HK-2 (cell line): ENCODE measurements at regions not wholly inside any gene's neighbourhood (a gene's known extent, or its start where the extent isn't known, plus 50 kb on each side); places are given as distances from the start of the nearest gene placed in this dataset.

Experiments used
- DNase-seq: peaks from one replicate; pipeline ENCODE4 v3.0.0-alpha.2; 2018; ENCODE audit not compliant: unreplicated experiment

DNA sequence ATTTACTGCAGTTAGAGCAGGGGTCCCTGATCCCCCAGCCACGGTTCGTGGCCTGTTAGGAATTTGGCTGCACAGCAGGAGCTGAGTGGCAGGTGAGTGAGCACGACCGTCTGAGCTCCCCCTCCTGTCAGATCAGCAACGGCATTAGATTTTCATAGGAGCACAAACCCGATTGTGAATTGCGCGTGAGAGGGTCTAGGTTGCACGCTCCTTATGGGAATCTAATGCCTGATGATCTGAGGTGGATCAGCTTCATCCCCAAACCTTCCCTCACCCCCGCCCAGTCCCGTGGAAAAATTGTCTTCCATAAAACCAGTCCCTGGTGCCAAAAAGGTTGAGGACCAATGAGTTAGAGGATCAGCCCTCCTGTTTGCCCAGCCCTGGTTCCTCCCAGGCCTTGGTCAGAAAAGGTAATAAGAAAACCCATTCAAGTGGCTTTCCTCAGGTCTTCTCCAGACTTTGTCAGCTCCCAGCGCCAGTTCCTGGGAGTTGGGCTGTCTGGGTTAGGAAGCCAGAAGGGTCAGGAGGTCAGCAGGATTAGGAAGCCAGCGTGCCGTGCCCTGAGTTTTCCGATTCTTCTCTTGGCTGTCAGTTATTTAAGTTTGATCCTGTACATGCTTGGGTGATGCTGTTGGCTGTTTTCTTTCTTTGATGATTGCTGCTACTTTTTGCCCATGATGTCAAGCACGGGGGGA is 139.9 kb upstream of the PMEPA1 start:
- no peak for DNase-seq

DNA sequence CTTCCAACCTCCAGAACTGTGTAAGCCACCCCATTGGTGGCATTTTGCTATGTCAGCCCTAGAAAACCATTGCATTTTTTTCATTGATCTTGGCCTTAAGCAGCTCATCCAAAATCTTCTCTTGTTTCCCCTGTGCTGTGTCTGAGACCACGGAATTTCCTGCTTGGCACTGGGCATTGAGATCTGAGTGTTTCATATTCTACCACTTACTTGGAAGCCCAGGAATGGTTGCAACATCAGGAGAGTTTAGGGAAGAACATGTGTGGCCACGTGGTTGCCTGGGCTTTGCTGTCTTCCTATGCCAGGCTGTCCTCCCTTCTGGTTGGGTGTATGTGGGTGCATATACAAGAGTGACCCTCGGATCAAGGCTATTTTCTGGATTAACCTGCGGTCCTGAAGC is 139.3 kb upstream of the PMEPA1 start:
- DNase-seq = no peak

DNA sequence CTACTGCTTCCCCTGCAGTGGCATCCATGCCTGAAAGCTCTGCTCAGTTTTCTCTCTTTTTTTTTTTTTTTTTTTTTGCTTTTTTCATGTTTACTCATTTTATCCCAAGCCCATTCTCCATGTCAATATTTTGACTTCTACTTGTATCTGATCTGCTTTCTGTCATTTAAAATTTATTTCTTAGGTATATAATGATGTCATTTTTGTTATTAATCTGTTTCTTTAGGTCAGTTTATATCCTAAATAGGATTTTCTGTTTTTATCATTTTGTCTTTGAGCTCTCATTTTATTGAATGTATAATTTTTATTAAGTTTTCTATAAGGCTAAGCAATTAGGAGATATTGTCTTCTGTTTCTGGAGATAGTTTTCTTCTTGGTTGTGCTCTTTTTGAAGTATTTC is 138.5 kb upstream of the PMEPA1 start:
- DNase-seq = no peak

DNA sequence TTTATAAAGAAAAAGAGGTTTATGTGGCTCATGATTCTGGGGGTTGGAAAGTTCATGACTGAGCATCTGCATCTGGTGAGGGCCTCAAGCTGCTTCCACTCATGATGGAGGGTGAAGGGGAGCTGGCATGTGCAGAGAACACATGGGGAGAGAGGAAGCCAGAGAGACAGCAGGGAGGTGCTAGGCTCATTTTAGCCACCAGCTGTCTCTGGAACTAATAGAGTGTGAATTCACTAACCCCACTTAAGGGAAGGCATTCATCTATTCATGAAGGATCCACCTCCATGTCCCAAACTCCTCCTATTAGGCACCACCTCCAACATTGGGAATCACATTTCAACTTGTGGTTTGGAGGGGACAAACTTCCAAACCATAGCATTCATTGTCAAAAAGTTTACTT is 137.3 kb upstream of the PMEPA1 start:
- no peak for DNase-seq

DNA sequence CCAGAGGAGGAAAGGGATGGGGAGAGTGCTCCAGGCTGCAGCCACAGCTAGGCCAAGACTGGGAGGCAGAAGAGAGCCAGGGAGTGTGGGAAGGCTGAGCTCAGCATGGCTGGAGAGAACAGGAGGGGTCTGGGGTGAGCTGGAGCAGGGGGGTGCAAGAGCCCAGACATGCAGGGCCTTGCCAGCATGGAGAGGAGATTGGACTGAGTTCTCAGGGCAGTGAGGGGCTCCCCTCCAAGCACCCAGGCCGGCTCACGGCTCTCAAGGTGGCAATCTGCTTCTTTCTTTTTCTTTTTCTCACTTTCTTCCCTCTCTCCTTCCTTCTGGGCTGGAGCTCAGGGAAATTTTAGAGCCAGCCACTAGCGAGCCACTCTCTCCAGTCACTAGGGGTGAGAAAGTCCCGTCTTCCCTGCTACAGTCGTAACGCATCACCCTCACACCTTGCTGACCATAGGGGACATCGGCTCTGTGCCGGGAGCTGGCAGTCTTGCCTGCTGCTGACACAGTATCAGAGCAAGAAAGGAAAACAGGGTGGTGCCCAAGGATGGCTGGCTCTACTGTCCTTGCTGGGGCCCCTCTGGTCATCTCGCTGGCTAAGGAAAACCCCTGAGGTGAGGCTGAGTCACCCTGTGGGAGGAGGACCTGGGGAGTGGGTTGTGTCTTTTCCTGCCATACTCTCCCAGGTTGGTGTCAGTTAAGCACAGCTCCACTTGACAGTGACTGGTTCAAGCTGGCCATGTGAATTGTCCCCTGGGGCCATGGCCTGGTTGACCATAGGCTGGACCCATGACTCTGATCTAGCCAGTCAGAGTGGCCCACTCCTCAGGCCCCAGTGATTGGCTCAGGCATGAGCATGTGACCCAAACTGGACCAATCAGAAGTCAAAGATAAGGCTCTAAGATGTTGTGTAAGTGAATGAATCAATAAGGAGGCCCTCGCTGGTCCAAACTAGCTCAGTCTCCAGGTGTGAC is 135.1 kb upstream of the PMEPA1 start:
- DNase-seq = peak; percentile 27

DNA sequence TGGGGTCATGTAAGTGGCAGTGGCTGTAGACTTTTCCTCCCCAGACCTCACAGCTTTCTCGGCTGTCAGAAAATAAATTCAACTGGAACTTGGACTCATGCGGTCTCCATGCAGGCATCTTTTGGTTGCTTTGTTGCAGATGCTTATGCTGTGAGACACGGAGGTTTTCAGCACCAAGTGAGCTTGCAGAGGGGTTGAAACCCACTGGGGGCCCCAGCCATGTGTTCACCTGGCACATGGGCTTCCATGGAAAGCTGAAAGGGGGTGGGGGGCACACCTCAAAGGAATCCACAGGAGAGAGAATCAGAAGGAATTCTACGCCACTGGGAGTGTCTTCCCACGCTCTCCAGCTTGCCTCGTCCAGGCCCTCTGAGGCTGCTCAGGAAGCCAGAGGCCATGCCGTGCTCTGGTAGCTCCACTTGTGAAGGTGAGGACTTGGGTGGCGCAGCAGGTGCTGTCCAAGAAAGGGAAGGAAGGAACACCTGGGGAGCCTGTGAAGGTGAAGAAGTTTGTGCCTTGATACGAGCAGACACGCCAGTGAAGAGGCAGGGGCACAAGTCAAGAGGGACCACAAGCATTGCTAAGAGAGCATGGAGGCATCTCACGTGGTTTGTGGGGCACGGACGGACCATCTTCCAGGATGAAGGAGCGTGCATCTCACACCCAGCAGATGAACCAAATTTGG is 134.3 kb upstream of the PMEPA1 start:
- DNase-seq = no peak

DNA sequence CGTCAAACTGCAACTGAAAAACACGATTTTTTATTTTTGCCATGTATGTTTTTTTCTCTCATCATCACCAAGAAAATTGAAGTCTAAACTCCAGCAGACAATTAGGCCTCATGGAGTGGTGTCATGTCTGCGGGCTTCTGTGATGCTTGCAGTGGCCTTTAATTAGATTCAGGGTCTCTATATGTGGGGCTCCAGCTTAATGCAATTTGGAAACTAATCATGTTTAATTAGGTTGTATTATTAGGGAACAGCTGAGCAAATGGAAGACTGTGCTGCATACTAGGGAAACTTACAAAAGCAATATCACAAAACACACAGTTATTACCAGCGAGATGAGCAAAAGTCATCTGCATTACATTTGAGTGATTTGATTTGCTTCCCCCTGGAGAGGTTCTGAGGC is 132.9 kb upstream of the PMEPA1 start:
- no peak for DNase-seq

DNA sequence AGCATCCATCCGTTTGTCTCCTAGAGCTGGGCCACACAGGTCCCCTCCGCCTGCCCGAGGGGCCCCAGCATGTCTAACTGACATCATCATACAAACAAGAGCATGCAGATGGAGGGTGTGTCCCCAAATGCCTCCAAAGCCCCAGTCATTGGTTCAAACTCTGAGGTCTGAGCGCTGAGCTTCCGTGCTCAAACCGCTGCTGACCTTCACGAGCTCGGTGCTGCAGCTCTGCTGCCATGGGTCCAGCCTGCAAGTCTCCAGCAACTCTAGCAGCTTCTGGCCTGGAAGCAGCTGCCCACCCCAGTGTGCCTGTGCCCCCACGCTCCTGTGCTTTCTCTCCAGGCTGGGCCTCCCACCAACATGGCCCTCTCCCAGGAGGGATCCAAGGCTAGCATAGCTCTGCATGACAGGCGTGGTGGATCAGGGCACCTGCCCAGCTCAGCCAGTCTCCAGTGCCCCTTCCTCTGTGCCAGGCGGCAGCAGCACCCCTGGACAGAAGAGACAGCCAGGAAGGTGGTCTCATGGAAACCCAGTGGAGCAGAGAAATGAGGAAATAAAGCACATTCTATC is 131.6 kb upstream of the PMEPA1 start:
- no peak for DNase-seq

DNA sequence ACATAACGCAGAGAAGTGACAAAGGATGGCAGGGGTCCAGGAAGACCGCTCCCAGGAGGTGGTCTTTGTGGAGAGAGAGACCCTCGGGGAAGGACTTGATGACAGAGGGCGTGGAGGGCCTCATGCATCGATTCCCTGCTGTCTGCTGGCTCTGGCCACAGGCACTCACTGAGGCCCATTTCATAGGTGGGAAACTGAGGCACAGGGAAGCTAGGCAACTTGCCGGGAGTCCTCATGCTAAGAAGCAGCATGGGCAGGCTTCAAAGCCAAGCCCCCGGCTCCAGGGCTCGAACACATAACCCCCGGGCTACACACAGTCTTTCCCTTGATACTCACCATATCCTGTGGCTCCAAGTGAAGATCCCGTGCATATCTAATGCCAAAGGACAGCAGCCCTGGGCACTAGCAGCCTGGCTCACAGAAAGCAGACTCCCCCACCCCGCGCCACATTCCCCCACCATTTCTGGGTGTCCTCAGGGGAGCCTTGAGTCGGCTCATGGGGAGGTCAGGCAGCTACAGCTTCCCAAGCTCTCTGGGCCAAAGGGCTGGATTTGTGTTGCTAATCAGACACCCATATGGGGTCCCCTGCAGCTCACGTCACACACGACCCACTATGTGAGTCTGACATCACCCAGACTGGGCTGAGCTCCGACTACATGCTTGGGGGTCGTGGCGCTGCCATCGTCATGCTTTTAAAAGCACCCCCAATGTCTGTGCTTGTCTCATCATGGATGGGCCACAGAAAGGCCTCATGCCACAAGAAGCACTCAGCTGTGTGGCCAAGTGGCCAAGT is 130.9 kb upstream of the PMEPA1 start:
- DNase-seq = no peak

DNA sequence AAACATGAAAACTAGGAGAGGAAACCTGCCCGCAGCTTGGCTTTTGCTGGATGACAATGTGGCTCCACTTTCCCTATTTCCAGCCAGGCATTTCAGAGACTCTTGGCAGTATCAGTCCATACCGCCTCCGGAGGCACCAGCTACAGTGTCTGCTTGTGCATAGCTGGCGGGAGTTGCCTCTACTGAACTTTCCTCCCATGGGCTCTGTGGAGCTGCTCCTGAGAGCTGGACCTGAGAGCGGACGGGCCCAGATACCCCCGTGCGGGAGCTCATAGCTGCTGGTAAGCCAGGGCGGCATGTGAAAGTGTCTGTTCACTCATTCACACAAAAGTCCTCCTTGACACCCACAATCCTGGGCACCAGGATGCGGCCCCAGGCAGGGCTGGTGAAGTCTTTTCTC is 130.3 kb upstream of the PMEPA1 start:
- DNase-seq = no peak

DNA sequence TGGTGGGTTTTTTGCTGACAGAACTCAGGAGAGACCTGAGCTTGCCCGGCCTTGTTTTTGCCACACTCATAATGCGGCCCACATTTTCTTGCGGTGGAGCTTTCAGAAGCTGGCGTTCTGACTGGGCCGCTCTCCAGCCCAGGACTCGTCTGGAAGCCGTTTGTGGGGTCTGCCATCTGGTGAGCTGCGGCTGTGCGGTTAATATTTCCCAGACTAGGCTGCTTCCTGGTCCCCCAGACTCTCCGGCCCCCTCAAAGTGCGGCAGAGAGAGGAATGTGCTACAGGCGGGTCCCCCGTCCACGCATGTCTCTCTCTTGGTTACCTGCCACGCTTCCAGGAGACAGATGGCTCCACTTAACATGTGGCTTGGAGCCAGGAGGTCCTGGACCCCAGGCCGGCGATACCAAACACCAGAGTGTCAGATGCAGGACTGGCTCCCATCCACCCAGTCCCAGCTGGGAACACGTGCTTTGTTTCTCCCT is 128.9 kb upstream of the PMEPA1 start:
- DNase-seq = no peak

DNA sequence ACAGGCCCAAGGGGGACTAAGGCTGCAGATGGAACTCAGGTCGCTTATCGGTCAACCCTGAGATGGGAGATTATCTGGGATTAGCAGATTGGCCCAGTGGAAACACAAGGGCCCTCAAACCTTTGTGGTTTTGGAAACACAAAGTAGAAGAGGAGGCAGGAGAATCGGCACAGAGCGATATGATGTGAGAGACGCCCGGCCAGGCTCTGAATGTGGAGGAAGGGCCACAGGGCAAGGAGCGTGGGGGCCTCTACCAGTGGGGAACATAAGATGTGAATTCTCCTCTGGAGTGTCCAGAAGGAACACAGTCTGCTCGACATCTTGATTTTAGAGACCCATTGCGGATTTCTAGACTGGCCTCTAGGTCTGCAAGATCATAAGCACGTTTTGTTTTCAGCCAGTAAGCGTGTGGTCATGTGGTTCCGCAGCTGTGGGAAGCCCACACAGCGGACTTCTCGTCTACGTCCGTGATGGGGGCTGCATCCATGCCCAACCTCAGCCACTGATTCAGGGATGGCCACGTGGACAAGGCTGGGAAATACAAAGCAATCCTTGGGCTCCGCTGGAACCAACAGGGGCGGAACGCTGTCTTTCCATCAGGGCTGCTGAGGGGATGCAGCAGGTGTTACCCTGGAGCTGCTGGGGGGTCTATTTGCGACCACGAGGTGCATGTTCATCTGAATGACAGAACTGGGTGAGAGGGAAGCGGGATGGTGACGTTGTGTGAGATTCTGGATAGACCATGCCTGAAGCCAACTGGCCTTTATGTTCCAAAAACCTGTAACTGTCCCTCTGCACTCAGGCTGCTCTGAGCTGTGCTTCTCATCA is 127.6 kb upstream of the PMEPA1 start:
- no peak for DNase-seq

DNA sequence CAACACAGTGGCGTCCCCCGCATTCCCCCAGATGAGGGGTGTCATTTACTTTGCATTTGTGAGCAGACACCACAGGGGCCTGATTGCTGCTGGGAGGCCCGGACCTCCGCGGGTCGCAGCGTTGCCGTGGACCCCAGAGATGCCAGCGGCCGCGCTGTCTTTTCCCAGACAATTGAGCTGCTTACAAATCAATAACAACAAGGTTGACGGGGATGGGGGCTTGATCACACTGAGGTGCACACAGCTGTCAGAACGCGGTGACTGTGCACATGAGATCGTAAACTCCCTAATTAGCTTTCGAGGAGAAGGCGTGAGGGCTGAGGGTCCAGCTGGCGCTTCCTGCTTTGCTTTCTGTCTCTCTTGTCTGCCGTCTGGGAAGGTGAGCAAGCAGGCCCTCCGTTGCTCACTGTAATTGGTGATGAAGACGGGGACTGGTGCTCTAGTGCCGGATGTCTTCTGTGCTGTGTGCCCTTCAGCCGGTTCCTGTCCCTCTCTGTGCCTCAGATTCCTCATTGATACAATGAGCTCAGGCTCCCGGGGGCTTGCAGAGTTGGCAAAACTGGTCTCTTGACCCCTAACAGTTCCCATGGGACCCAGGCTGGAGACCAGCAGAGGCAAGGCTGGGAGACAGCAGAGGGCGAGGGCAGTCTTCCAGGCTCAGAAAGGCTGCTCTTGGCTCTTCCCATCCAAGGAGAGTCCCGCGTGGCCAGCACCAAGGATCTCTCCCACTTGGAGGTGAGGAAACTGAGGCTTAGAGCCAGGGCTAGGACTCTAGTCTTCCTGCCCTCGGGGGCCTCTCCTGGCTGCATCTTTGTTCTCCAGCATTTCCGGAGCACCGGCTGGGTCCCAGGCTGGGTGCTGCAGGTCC is 126.0 kb upstream of the PMEPA1 start:
- no peak for DNase-seq

DNA sequence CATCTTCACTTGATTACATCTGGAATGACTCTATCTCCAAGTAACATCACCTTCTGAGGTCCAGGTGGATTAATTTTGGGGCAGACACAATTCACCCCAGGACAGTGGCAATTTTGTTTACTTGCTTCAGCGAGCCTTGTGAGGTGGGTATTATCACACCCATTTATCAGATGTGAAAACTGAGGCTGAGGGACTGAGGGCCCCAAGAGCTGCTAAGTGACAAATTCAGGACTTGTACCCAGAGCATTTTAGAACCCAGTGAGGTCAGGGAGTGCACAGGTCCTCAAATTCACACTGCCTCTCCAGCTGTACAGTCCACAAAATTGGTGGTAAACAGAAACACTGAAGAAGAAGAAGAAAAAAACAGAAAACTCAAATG is 125.2 kb upstream of the PMEPA1 start:
- DNase-seq = no peak

DNA sequence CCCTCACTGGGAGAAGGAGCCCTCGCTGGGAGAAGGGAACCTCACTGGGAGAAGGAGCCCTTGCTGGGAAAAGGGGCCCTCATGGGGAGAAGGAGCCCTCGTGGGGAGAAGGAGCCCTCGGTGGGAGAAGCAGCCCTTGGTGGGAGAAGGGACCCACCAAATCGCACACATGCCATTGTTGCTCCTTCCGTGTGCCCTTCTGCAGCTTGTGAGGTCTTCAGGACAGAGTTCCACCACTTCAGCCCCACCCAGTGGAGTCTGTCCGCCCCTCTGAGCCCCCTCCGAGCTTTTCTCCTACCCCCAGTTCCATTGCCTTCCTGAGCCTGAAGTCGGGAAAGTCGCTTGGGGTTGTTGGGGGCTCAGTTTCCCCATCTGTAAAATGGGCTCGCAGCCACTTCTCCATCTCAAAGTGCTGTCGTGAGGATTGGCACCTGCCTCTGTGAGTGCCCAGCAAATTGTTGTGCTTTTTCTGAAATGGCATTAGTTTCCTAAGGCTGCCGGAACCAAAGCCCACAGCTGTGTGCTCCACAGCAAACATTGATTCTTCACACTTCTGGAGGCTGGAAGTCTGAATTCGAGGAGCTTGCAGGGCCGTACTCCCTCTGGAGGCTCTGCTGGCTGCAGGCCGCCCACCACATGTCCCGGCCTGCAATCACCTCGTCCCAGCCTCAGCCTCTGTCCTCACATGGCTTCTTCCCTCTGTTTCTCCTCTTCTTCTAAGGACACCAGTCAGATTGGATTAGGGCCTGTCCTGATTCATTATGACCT is 124.7 kb upstream of the PMEPA1 start:
- DNase-seq = no peak

DNA sequence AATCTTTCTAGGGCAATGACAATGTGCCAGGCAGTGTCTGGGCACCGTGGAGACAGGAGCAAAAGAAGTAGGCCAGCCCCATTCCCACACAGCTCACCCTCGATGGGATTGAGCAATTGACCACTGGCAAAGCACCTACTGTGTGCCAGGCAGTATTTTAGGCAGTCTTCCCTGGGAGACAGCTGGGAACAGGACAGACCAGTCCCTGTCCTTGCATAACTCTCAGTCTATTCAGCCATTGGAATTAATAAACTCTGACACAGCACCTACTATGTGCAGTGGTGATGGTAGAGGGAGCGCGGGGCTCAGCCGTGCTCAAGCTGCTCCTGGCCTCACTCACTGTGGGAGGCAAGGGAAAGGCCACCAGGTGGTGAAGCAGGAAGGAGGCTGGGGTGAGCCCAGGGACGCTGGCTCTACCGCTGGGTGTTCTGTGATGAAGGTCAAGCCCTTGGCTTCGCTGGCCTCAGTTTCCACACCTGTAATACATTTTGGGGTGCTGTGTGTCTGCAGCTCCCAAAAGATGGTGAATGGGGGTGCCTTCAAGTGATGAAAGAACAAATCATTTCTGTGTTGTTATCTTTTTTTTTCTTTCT is 122.3 kb upstream of the PMEPA1 start:
- DNase-seq = no peak

DNA sequence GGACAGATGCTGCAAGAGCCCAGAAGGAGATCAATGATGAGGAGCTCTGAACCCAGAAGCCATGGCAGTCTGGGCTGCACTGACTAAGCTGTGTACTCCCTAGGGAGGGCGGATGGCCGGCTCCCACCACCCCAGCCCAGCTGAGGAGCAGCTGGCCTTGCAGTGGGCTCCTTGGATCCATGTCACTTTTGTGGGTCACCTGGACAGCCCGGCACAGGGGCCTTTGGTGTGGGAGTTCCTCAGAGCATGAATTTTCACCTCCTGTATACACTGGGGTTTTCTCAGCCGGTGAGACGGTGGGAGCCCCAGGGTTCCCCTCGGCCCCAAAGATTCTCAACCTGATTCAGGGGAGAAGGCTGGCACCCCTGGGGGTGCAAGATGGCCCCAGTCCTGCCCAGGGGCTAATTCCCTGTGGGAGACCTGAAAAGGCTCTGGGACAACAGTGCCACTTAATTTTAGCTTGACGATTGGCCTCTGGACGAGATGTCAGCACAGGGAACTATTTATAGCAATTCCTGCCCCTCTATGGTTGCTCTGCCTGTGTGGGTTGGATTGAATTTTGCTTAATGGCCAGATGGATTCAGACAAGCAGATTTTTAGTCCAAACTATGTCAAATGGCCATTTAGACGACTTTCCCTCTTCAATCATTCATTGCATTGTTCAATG is 121.6 kb upstream of the PMEPA1 start:
- DNase-seq = no peak

DNA sequence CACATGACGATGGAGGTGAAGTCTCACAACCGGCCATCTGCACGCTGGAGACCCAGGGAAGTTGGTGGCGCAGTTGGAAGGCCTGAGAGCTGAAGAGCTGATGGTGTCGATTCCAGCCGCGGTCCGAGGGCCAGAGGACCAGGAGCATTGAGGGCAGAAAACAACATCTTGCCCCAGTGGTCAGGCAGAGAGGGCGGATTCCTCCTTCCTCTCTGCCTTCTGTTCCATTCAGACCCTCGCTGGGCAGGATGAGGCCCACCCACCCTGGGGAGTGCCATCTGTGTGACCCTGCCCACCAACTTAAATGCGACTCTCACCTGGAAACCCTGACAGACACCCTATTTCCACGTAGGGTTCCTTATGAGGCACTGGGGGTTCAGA is 120.7 kb upstream of the PMEPA1 start:
- DNase-seq = no peak
